Stimulated activated CD8-positive, alpha-beta memory T cell treated with anti-CD3 and anti-CD28 coated beads, Interleukin-15, amount 100 ng/mL, for 24 hours (primary cell): ENCODE measurements at regions not wholly inside any gene's neighbourhood (a gene's known extent, or its start where the extent isn't known, plus 50 kb on each side); places are given as distances from the start of the nearest gene placed in this dataset.
"Not testable (repeated sequence)": the region's sequence is repeated elsewhere in the genome, so short reads cannot be mapped to it uniquely, and the experiment has no call there.

Experiments
- DNase-seq: peaks from one replicate; pipeline ENCODE4 v3.0.0-alpha.2; 2020; ENCODE audit warnings: low read depth

DNA sequence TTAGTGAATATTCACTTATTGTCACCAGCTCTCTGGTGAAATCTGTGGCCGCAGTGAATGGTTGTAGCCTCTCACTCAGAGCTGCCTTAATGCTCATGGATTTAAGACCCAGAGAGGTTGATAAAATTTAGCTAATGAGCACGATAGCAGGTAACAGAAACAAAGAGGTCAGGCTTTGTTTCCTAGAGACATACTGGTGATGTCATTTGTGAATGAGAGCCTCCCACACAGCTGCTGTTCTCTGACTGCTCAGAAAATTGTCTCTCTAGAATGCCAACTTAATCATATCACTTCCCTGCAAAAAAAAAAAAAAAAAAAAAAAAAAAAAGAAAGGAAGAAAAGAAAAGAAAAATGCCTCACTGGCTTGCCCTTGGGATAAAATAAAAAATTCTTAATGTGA, 411.7 kb upstream of the MYT1L start:
- DNase-seq, result no peak

- DNase-seq, result no peak
Measured at GRCh38 chr2:2740238-2740775, 409.2 kb upstream of the MYT1L start.

GRCh38 chr2:2739231-2739795, 408.2 kb upstream of the MYT1L start:
- DNase-seq, result no peak

GRCh38 chr2:2738684-2739083, 407.6 kb upstream of the MYT1L start:
- DNase-seq, result no peak

DNA sequence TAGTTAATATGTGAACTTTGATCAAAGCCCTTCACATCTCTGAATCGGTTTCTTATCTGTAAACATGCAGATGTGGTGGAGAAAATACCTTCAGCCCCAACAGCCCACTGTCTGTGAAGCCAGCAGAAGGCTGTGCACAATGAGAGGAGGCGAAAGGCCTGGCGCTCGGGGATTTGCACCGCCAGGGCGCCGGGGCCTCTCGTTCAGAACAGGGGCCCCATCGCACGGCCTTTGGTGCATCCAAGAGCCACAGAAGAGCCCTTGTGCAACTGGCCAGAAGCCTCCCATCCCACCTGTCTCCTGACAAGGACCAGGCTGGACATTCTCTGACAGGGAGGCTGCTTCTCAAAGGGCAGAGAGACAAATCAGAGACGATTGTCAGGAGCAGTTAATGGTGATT, 407.2 kb upstream of the MYT1L start:
- DNase-seq, result no peak

DNA sequence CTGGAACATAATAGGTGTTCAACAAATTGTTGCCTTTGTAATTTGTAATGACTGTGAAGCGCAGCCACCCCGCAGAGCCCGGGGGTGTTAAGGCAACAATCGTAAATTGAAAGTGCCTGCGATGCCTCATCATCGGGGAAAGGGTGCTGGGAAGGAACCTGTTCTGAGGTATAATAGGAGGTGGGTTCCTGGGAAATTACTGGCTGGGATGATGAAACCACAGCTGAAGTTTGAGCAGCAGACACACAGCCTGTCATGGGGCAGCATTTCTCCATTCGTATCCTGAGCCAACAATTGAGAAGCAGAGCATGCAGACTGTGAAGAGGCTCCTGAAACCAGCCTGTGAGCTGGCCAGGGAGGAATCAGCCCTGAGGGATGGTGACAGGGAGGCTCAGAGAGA, 404.0 kb upstream of the MYT1L start:
- no peak for DNase-seq

GRCh38 chr2:2734308-2734707, 403.2 kb upstream of the MYT1L start:
- no peak for DNase-seq

GRCh38 chr2:2733818-2734217, 402.7 kb upstream of the MYT1L start:
- DNase-seq, result no peak

- no peak for DNase-seq
Measured at GRCh38 chr2:2732331-2733119, 401.4 kb upstream of the MYT1L start.

DNA sequence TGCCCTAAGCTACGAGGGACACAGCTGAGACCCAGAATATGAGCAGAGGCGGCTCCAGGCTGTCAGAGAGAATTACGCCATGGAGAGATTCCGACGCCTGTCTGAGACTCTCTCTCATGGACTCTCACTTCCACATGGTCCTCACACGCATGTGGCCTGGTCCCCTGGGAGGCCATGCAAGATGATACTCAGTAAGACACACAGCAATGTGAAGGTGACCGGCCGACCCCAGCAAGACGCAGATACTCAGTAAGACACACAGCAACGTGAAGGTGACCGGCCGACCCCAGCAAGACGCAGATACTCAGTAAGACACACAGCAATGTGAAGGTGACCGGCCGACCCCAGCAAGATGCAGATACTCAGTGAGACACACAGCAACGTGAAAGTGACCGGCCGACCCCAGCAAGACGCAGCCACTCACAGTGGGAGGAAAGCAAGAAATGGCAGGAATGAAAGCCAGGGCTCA, 400.8 kb upstream of the MYT1L start:
- DNase-seq, result no peak

DNA sequence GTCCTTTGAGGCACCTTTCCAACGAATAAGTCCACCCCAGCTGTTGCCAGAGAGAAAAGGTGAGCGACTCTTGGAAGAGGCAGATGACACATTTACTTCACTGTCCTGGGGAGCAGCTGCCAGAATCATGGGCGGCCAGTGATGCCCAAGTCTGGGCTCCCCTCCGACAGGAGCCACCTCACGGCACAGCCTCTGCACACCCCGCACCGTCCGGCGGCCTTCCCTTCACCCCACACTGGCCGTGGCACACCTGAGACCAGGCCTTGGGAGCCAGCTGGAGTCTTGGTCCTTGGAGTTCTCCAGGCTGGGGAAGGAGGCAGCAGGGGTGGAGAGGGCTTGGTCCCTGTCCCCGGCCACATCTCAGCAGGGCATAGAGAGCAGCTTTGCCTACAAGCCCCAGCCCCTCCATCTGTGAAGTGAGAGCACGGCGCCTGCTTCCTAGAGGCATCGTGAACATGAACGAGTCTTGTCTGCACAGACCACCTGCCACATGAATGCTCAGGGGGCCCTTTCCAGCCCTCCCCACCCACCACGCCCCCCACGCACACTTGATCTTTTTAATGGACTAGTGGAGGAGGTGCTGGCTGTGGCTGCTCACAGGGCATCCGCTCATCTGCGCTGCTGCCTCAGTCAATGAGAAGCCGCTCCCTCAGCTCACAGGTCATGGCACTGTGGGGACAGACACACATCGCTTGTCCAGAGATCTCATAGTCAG, 400.2 kb upstream of the MYT1L start:
- DNase-seq, result no peak

- no peak for DNase-seq
Measured at GRCh38 chr2:2730301-2730833, 399.3 kb upstream of the MYT1L start.

- DNase-seq, result no peak
Measured at GRCh38 chr2:2729246-2729645, 398.2 kb upstream of the MYT1L start.

DNA sequence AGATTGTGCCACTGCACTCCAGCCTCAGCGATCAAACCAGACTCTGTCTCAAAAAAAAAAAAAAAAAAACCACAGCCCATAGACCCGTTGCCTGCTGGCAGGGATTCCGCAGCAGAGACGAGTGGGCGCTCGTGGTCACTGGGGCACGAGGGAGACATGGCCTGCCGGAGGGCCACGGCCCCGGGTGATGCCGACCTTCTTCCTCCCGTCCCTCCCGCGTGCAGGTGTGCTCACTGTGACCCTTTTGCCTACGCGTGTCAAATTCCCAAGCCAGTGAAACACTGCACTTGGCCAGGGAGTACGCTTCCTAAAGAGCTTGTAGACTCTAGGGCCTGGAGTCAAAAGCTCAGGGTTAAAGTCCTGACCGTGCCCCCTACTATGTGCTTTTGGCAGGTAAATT, 397.6 kb upstream of the MYT1L start:
- no peak for DNase-seq

GRCh38 chr2:2727876-2728511, 396.9 kb upstream of the MYT1L start:
- DNase-seq, result no peak

- DNase-seq, result no peak
Measured at GRCh38 chr2:2726163-2726562, 395.1 kb upstream of the MYT1L start.

DNA sequence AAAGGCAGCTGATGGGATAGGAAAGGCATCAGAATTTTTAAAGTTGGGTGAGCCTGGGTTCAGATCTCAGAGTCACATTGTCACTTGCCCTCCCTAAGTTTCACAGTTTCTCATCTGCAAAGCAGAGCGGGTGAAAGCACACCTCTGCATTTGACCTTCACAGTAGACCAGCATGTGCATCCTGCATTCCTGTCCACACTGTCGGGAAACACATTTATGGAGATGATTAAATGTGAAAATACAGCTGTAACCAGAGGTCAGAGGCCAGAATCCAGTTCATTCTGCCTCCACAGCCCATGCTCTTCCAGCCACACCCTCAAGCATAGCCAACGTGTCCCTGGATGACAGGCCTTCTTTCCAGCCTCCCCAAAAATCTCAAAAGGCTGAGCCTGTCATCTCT, 392.0 kb upstream of the MYT1L start:
- no peak for DNase-seq

- no peak for DNase-seq
Measured at GRCh38 chr2:2721296-2721835, 390.3 kb upstream of the MYT1L start.

DNA sequence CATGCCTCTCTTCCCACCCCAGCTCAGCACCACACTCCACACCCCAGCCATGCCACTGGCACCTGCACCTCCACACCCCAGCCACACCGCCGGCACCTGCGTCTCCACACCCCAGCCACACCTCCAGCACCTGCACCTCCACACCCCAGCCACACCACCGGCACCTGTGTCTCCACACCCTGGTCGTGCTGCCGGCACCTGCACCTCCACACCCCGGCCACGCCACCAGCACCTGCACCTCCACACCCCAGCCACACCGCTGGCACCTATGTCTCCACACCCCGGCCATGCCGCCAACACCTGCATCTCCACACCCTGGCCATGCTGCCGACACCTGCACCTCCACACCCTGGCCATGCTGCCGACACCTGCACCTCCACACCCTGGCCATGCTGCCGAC, 389.7 kb upstream of the MYT1L start:
- not testable (repeated sequence) for DNase-seq

- DNase-seq, result no peak
Measured at GRCh38 chr2:2720351-2720750, 389.3 kb upstream of the MYT1L start.

DNA sequence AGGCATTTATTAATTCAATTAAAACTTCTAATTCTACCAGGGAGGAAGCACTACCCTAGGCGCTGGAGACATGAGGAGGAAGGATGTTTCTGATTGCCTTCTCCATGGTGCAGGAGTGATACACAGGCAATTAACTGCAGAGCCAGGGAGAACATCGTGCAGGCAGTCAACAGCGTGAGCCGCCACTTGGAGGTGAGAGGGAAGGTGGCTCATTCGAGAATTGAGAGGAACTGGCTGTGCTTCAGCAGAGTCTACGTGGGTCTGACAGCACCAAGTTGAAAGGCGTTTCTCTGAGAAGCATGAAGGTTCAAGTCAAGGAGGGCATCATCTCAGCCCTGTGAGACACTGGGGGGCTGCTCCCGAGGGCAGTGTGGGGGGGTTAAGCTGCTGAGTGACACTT, 388.7 kb upstream of the MYT1L start:
- DNase-seq, result no peak

GRCh38 chr2:2719015-2719414, 387.9 kb upstream of the MYT1L start:
- no peak for DNase-seq
